H1 (cell line): ENCODE measurements at regions not wholly inside any gene's neighbourhood (a gene's known extent, or its start where the extent isn't known, plus 50 kb on each side); places are given as distances from the start of the nearest gene placed in this dataset.

Experiments used
- RFX5 ChIP-seq: IDR thresholded peaks from 2 replicates; pipeline ENCODE4 v1.6.1; 2011; ENCODE audit warnings: low read depth, low read length, improper control_type of control experiment, borderline replicate concordance
- SP2 ChIP-seq: IDR thresholded peaks from 2 replicates; pipeline ENCODE4 v1.6.1; 2012; ENCODE audit warnings: mild to moderate bottlenecking, low read length, inconsistent platforms

DNA sequence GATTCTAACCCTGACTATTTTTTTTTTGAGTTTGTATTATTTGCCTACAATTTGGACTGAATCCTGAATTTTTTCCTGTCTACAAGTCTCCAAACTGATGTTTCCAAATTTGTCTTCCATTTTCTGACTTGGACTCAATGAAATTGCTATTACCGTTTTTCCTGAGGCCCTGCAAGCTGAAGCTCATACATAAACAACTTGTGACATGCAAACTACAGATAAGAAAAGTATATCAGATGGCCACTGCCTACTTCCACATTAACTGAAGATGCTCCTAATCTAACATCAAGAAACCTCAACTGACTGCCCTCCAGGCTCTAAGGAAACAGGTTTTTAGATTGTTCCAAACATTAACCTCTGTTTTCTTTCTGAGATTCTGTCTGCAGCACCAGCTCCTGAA is 51.1 kb upstream of the KLHDC7A start (continued):
- TF ChIP-seq SP2 (no peak), RFX5 (no peak)
